ACC112 (cell line): ENCODE measurements at regions not wholly inside any gene's neighbourhood (a gene's known extent, or its start where the extent isn't known, plus 50 kb on each side); places are given as distances from the start of the nearest gene placed in this dataset.

Experiments used
- H2AFZ ChIP-seq: fragments of 200-600 bp; sonication (generic); one replicate; pipeline ENCODE4 v1.6.0; 2017; ENCODE audit warnings: antibody characterized with exemption, low read length; ENCODE audit not compliant: unreplicated experiment
- H3K27ac ChIP-seq: fragments of 200-600 bp; sonication (generic); 2 replicates; pipeline ENCODE4 v1.5.1; 2014; ENCODE audit warnings: low read depth, mild to moderate bottlenecking, antibody characterized with exemption, low read length, moderate library complexity
- H3K27me3 ChIP-seq: fragments of 200-600 bp; sonication (generic); 2 replicates; pipeline ENCODE4 v1.6.1; 2014; ENCODE audit warnings: mild to moderate bottlenecking, antibody characterized with exemption, low read length, moderate library complexity, mixed read lengths; ENCODE audit not compliant: insufficient read depth
- H3K36me3 ChIP-seq: fragments of 200-600 bp; sonication (generic); 2 replicates; pipeline ENCODE4 v1.6.1; 2016; ENCODE audit warnings: mild to moderate bottlenecking, antibody characterized with exemption, low read length, moderate library complexity, mixed read lengths; ENCODE audit not compliant: insufficient read depth
- H3K4me1 ChIP-seq: fragments of 200-600 bp; sonication (generic); one replicate; pipeline ENCODE4 v1.6.1; 2016; ENCODE audit warnings: low read length, mixed read lengths; ENCODE audit not compliant: insufficient read depth, unreplicated experiment, control insufficient read depth
- H3K4me3 ChIP-seq: fragments of 200-600 bp; sonication (generic); 2 replicates; pipeline ENCODE4 v1.5.1; 2014; ENCODE audit warnings: mild to moderate bottlenecking, low read depth, low read length
- H3K79me2 ChIP-seq: fragments of 200-600 bp; sonication (generic); one replicate; pipeline ENCODE4 v1.6.0; 2016; ENCODE audit warnings: low read length; ENCODE audit not compliant: control insufficient read depth, unreplicated experiment, insufficient read depth

DNA sequence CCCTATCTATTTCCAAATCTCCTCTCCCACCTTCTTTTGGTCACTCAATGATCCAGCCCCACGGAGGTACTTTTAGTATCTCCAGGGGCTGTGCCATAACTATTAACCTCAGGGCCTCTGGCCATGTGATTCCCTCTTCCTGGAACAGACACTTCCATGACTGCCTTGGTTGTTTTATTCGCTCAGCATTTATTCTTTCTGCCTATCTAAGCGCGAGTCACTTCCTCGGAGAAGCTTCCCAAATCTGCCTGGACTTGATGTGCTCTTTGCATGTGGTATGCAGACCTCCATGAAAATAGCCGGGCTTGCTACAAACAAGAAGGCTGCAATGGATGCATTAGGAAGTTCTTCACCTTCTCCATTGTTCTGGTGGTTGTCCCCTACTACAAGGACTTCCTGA lies 939.0 kb upstream of the TMEM132C start:
- H3K4me3 ChIP-seq: no peak overlapping the region
- no peaks in the 10 kb centered on the region for H3K36me3 ChIP-seq
- no peak overlapping the region for H2AFZ ChIP-seq
- H3K79me2 ChIP-seq: no peaks in the 10 kb centered on the region
- H3K4me1 ChIP-seq: no peaks in the 10 kb centered on the region
- no peaks in the 10 kb centered on the region for H3K27me3 ChIP-seq
- no peak overlapping the region for H3K27ac ChIP-seq

DNA sequence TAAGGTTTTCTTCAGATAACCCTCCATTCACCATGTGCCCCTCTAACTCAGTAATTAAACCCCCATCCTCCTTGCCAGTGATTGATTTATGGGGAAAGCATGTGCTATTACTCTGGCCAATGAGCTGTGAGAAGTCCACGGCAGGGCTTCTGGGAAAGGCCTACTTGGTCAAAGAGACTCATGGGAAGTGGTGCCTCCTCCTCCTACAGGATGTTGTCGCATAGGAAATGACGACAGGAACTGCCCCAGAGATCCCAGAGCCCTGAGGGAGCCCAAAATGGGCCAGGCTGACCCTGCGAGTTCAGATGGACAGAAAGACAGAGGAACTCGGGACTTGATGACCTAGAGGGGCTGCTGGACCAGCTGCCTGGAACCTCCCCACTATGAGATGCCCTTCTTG lies 938.1 kb upstream of the TMEM132C start:
- H3K27me3 ChIP-seq: no peaks in the 10 kb centered on the region
- no peaks in the 10 kb centered on the region for H3K79me2 ChIP-seq
- H3K27ac ChIP-seq: no peak overlapping the region
- H3K4me3 ChIP-seq: no peak overlapping the region
- H3K4me1 ChIP-seq: no peaks in the 10 kb centered on the region
- H2AFZ ChIP-seq: no peak overlapping the region
- no peaks in the 10 kb centered on the region for H3K36me3 ChIP-seq

- no peaks in the 10 kb centered on the region for H3K79me2 ChIP-seq
- H3K27ac ChIP-seq: no peak overlapping the region
- H3K36me3 ChIP-seq: no peaks in the 10 kb centered on the region
- H3K27me3 ChIP-seq: peaks cover 25% of the 10 kb centered on the region
- no peaks in the 10 kb centered on the region for H3K4me1 ChIP-seq
- no peak overlapping the region for H2AFZ ChIP-seq
- no peak overlapping the region for H3K4me3 ChIP-seq
These were observed 932.6 kb upstream of the TMEM132C start for GRCh38 chr12:127334365-127334764.

GRCh38 chr12:127334912-127335644 lies 931.9 kb upstream of the TMEM132C start:
- Histone ChIP-seq H3K27ac (no peak overlapping the region), H3K4me3 (no peak overlapping the region), H3K79me2 (no peaks in the 10 kb centered on the region), H3K36me3 (no peaks in the 10 kb centered on the region), H2AFZ (no peak overlapping the region), H3K4me1 (no peaks in the 10 kb centered on the region), H3K27me3 (peaks cover 25% of the 10 kb centered on the region)

DNA sequence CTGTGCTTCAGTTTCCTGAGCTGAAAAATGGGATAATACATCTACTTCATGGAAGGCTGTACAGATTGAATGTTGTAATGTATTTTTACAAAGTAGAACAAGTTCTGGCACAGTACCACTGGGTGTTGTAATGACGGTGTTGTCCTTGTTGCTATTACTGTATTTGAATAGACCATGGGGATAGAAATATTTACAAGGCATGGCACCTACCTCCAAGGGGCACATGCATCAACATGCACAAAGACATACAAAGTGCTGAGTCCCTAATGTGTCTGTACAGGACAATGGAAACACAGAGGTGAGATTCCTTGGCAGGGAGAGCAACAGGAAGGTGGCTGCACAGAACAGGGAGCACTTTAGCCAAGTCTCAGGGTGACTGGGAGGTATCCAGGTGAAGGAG lies 930.6 kb upstream of the TMEM132C start:
- H3K79me2 ChIP-seq: no peaks in the 10 kb centered on the region
- no peak overlapping the region for H2AFZ ChIP-seq
- no peak overlapping the region for H3K27ac ChIP-seq
- no peaks in the 10 kb centered on the region for H3K4me1 ChIP-seq
- no peak overlapping the region for H3K4me3 ChIP-seq
- no peaks in the 10 kb centered on the region for H3K36me3 ChIP-seq
- H3K27me3 ChIP-seq: peaks cover 25% of the 10 kb centered on the region

GRCh38 chr12:127339065-127339464 lies 927.9 kb upstream of the TMEM132C start:
- Histone ChIP-seq H3K4me3 (no peak overlapping the region), H3K27me3 (peaks cover 25% of the 10 kb centered on the region), H3K4me1 (no peaks in the 10 kb centered on the region), H3K36me3 (no peaks in the 10 kb centered on the region), H2AFZ (no peak overlapping the region), H3K27ac (no peak overlapping the region), H3K79me2 (no peaks in the 10 kb centered on the region)

GRCh38 chr12:127340381-127340780 lies 926.6 kb upstream of the TMEM132C start:
- Histone ChIP-seq H3K79me2 (no peaks in the 10 kb centered on the region), H3K27ac (no peak overlapping the region), H3K4me1 (no peaks in the 10 kb centered on the region), H3K4me3 (no peak overlapping the region), H3K27me3 (peaks cover 25% of the 10 kb centered on the region), H2AFZ (no peak overlapping the region), H3K36me3 (no peaks in the 10 kb centered on the region)

GRCh38 chr12:127342861-127343260 lies 924.1 kb upstream of the TMEM132C start:
- no peak overlapping the region for H3K27ac ChIP-seq
- no peaks in the 10 kb centered on the region for H3K4me1 ChIP-seq
- H3K36me3 ChIP-seq: no peaks in the 10 kb centered on the region
- H2AFZ ChIP-seq: no peak overlapping the region
- H3K79me2 ChIP-seq: no peaks in the 10 kb centered on the region
- H3K27me3 ChIP-seq: peaks cover 6% of the 10 kb centered on the region
- H3K4me3 ChIP-seq: no peak overlapping the region

DNA sequence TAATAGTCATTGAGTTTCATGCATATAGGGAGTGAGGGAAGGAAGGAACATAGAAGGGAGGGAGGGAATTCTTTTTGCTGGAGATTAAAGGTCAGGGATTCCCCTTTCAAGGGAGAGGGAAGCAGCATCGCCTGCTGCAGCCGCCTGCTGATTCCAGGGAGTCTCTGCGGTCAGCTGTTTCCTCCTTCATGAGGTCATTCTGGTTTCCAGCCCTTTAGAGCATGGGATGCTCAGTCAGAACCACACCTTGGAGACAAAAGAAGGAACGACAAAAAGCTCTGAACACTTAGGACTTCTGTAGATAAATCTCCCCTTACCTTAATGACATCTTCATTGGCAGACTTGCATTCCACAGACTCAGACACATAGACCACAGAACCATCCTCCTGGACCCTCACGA lies 923.0 kb upstream of the TMEM132C start:
- no peaks in the 10 kb centered on the region for H3K79me2 ChIP-seq
- no peaks in the 10 kb centered on the region for H3K4me1 ChIP-seq
- H3K4me3 ChIP-seq: no peak overlapping the region
- no peaks in the 10 kb centered on the region for H3K27me3 ChIP-seq
- no peaks in the 10 kb centered on the region for H3K36me3 ChIP-seq
- no peak overlapping the region for H2AFZ ChIP-seq
- H3K27ac ChIP-seq: no peak overlapping the region

GRCh38 chr12:127351481-127352010 lies 915.4 kb upstream of the TMEM132C start:
- Histone ChIP-seq H3K4me3 (no peak overlapping the region), H3K27me3 (no peaks in the 10 kb centered on the region), H3K36me3 (no peaks in the 10 kb centered on the region), H2AFZ (no peak overlapping the region), H3K79me2 (no peaks in the 10 kb centered on the region), H3K27ac (no peak overlapping the region), H3K4me1 (no peaks in the 10 kb centered on the region)

GRCh38 chr12:127355061-127355841 lies 911.7 kb upstream of the TMEM132C start:
- Histone ChIP-seq H2AFZ (no peak overlapping the region), H3K4me1 (no peaks in the 10 kb centered on the region), H3K36me3 (no peaks in the 10 kb centered on the region), H3K4me3 (no peak overlapping the region), H3K79me2 (no peaks in the 10 kb centered on the region), H3K27ac (no peak overlapping the region), H3K27me3 (no peaks in the 10 kb centered on the region)
